IPS-11a (cell line): ENCODE measurements at regions not wholly inside any gene's neighbourhood (a gene's known extent, or its start where the extent isn't known, plus 50 kb on each side); places are given as distances from the start of the nearest gene placed in this dataset.

ENCODE experiments used
- H3K4me3 ChIP-seq: one replicate; pipeline ENCODE4 v1.5.1; 2013; ENCODE audit warnings: low read depth, low read length, control low read depth

DNA sequence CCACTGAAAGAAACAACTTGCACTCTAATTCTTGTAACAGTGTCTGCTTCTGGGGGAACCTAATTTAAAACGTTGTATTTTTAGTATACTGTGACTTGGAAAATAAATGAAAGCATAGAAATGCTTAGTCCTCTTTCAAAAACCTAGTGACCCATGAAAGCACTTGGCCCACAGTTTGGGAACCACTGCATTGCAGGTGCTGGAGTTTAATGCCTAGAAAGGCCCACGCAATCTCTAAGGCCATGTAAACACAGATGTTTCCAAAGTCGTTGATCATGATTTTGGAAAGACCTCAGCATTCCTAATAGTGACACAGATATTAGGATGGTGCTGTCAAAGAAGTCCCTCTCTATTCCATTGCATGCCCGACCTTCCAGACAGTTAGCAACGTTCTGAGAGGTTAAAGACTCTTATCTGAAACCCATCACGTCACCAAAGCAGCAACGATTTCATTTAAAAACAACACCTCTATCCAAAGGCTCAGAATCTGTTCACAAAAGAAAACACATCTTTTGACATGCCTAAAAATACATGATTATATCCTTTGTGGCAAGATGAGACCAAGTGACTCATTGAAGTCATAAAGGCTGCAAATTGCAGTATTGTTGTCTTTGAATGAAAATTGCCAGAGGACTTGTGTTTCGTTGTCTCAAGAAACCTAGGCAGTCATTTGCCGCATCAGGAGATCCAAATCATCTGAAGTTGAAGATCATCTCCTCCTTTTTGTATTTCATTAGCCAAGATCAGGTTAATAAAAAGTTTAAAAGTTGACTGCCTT, 328.0 kb upstream of the ZNF507 start:
- H3K4me3 ChIP-seq: no peak overlapping the region

DNA sequence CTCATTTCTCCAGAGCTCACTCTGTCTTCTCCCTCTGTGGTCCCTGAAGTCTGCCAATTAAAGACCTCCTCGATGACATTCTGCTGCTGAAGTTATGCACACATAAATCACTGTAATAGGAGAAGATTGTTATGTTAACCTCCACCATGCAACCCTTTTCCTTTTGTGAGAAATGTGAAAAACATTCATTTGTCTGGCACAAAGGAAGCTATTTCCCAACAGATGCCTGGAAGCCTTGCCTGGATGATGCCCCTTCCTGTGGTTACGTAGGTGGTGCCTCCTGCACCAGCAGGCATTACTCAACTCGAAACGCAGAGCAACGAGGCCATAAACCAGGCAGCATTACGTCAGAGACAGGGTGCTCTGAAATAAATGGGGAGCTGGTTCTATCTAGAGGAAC, 327.4 kb upstream of the ZNF507 start:
- no peak overlapping the region for H3K4me3 ChIP-seq

DNA sequence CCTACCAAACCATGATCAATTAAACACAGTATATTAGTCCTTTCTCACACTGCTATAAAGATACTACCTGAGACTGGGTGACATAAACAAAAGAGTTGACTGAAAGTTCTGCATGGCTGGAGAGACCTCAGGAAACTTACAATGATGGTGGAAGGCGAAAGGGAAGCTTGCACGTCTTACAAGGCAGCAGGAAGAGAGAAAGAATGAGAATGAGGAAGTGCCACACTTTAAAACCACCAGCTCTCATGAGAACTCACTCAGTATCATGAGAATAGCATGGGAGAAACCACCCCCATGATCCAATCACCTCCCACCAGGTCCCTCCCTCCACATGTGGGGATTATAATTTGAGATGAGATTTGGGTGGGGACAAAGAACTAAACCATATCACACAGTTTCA, 324.9 kb upstream of the ZNF507 start:
- no peak overlapping the region for H3K4me3 ChIP-seq

DNA sequence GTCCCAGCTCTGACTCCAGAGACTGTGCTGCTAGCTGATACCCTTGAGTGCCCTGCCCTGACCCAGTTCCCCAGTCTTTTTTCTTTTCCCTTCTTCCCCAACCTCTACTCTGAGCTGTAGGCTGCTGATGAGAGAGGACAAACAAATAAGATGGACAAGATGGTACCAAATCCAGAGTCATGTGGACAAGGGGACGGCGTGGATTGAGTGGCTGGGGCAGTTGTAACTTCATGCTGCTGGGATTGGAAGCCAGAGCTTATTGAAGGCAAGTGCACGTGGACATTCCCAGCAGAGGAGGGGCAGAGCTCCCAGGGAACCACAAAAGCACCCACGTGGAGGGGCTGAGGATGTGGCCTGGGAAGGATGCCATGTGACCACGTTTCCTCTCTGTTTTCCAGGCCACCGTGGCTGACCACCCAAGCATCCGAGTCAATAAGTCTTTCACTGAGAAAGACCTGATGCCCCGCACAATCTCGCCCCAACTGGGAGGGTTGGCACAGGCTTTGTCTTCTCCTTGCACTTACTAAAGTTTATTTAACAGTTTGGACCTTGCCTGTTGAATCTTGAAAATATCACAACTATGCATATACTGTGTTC, 323.3 kb upstream of the ZNF507 start:
- H3K4me3 ChIP-seq: no peak overlapping the region

DNA sequence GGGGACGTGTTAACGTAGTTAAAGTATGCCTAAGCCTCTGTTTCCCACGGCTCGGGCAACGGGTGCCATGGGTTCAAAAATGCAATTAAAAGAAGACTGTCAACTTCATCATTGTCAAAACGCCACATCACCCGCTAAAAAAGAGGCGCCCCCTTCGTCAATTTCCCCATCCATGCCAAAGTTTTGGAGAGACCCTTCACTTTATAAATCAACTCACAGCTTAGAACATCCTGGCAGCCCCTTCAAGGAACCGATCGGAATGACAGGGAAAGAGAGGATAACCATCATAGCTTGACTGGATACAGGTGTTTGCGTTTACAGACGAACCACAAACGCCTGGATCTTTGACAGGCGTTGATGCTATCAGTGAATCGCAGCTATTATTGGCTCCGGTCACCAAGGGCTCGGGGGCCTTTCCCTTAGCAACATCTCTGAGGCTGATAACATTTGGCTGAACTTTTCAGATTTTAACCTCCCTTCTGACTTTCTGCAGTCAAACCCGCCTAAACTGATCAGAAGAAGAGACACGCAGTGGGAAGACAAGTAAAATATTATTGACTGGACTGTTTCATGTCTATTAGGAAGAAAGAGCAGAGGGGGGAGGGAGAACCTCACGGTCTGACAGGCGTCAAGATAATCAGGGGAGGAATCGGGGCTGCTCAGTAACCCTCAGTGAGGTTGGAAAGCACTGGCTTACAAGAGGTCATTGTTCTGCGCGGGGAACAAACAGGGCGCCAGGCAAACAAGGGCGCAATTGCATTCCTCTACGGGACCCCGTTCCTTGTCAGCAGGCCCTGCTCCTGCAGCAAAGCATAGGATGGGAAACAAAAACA, 322.5 kb upstream of the ZNF507 start:
- H3K4me3 ChIP-seq: no peak overlapping the region

DNA sequence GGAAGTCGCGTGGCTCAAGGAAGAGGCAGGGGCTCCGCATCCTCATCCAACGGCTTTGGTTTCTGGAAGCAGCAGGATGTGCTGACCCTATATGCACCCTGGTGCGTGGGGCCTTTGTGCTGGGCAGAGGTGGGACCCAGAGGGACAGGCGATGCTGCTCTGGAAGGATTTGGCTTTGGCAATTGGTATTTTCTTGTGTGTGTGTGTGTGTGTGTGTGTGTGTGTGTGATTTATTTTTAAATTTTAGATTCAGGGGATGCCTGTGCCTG, 321.9 kb upstream of the ZNF507 start:
- H3K4me3 ChIP-seq: no peak overlapping the region

DNA sequence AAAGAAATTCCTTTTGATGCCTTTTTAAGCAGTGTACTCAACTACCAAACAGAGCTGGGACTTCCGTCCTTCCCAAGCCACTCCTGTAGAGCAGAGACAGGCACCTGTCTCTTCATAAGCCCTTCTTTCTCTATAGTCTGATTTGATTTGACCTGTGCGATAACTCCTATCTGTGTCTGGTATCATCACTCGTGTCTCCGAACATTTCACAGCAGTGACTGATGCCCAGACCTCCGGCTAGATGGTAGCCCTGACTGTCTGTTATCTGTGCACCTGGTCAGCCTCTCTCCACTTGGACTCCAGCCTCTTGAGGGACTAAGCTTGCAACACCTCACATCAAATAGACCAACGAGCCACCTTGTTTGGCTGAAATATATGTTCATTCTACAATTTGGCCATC, 316.2 kb upstream of the ZNF507 start:
- H3K4me3 ChIP-seq: no peak overlapping the region

DNA sequence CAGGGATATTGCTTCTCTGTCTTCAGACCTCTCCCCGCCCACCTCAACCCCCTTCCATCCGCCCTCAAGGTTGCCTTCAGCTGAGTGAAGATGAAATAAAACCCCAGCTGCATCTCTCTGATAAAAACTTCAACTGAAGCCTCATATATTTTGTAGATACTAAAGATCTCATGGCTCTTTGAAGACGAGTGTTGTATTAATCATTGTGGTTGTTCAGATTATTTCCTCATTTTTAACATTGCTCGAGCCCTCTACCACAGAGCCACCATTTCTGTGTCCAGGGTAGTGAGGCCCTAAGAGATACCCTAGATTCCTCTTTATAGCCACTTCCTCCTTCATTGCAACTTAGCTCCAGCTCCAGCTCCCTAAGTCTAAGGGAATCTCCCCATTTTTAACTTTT, 312.8 kb upstream of the ZNF507 start:
- H3K4me3 ChIP-seq: no peak overlapping the region

DNA sequence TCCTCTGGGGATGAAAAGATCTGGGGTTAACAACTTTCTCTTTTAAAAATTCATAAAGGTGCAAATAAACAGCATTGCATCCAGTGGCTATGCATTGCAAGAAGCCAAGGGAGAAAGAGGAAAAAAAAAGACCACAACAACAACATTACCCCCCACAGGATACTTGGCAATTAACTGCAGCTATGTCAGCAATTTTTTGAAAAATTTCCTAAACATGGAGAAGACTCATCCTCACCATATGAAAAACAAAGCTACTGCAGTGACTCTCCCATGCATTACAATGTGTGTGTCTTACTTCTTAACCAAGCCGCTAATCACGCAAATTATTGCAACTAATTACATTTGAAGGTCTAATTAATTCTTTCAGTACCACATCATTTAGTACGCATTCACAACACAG, 309.8 kb upstream of the ZNF507 start:
- H3K4me3 ChIP-seq: no peak overlapping the region

DNA sequence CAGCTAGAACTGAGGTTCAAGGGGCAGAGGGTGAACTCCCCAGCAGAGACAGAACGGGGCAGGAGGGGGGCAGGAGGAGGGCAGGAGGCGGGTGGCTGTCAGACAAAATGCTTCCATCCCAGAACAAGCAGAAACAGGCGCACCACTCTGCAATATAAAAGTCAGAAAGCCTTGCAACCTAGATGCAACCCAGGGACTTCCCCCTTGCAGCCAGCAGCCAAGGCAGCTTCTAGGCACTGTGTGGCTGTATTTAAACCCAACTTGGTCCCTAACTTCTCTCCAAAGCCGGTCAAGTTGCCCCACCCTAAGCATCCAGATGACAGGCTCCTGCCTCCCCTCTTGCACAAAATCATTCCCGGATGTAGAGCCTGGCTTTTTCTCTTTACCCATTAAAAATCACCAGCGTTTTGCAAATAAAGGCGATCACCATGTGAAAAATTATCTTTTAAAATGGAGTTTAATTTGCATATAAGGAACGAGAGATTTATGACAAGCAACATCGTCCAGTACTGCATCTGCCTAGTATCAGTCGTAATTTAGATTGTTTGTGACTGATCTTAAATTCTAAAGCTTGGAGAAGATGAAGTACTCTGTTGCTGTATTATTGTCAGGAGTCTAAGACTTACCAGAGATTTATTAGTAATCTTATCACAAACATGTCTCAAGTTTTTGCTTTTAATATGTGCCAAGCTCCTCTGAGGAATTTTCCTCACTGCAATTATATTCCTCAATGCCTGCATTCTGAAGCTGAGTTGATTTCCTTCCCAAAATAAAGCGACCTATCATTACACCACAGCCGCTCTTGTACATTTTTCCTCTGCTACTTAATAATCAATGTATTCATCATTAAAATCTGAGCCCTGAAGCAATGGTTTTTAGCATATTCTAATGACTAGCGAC, 307.1 kb upstream of the ZNF507 start:
- no peak overlapping the region for H3K4me3 ChIP-seq

DNA sequence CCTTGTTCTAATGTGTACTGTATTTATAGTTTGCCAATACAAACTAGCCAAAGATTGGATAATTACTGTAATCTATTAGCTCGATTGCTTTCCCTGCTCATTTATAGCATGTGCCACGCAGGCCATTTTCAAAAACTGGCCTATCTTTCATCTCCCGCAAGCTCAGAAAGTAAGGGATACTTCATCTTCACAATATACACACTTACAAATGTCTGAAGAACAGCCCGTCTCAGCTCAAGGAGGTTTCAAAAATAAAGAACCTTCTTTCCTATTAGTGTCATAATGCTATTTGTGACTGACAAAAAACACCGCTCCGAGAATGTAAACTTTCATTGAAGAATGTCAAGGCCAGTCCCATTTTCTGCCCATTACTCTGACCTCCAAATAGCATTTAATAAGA, 306.4 kb upstream of the ZNF507 start:
- H3K4me3 ChIP-seq: no peak overlapping the region

DNA sequence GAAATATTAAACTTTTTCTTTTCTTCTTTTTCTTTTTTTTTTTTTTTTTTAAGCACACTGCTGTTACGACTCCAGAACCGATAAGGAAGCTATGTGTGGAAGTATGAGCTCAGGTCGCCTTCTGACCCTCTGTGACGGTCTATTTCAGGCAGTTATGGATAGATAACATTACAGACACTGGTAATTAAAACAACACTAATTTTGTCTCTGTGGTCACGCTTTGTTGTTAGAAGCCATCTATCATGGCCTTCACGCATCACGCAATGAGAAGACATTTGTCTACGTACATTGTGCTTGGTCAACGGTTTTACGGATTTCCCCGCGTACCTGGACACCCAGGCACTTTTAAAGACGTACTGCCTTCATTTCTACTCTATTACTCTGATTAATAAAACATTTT, 306.0 kb upstream of the ZNF507 start:
- H3K4me3 ChIP-seq: no peak overlapping the region

DNA sequence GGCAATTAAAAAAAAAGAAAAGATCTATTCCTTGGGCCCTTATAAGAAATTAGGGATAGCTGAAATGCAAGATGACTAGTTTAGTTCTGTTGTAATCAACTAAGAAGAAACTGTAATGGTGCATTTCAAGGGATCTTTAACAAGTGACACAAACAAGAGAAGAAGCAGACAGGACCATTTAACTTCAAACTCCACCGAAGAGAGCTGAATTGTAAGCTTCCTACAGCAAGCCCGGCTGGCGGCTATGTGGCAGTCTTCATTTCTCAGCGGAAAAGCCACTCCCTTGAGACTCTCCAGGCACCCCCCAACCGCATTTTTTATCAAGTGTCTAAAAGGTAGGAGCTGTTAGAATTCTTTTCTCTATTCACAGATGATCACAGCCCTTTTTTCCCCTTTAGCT, 305.2 kb upstream of the ZNF507 start:
- no peak overlapping the region for H3K4me3 ChIP-seq

DNA sequence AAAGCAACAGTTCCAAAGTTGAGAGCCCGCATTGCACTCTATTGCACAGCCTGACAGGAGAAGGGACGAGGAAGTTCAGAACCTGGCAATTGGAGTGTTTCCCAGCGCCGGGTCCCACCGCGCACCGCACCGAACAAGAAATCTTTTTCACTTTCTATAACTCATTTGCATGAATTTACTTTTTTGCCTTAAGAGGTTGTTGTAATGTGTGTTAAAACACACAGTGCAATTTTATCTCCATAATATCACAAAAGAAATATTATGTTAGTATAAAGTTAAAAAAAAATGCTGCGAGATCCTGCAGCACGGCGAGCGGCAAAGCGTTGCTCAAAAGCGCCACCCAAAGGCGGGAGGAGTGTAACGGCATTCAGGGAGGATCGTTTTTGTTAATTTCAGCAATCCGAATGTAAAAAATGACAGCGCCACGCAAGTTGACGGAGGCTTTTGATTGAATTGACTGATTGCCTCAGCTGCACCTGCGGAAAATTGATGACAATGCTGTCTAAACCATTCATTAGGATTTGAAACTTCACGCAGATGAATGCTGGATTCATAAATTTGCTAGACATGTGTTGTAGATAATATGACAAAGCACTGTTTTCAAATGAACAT, 303.6 kb upstream of the ZNF507 start:
- peak overlapping the region; percentile 34 for H3K4me3 ChIP-seq

DNA sequence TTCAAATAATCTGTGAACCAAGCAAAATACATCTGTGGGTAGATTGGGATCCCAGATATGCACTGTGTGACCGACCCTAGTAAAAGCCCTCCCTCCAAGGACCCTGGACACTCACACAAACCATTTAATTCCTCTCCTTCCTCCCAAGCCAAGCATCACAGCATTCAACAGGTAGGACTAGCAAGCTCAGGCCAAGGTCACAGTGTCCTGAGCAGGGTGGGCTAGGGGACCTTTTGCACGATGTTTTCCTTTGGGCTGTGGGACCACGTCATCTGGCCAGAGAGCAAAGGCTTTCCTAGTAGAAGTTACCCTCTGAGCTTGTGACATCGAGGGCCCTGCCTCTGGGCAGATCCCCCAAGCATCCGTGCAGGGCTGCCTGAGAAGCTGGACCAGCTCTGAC, 297.6 kb upstream of the ZNF507 start:
- no peak overlapping the region for H3K4me3 ChIP-seq

DNA sequence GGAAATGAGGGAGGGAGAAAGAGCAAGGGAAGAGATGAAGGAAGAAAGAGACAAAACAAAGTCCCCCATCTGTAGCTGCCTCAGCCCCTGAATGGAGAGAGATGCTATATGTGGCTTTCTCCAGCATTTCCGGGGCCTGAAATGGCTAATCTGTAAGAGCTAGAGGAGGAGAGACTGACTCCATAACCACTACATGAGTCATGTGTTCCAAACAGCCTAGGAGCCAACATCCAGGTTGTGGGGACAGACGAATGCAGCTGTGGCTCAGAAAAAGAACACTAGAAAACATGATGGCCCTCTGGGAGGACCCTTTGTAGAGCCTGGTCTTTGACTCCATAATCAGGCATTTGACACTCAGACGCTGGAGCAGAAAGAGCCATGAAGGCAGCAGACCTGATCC, 292.0 kb upstream of the ZNF507 start:
- no peak overlapping the region for H3K4me3 ChIP-seq

DNA sequence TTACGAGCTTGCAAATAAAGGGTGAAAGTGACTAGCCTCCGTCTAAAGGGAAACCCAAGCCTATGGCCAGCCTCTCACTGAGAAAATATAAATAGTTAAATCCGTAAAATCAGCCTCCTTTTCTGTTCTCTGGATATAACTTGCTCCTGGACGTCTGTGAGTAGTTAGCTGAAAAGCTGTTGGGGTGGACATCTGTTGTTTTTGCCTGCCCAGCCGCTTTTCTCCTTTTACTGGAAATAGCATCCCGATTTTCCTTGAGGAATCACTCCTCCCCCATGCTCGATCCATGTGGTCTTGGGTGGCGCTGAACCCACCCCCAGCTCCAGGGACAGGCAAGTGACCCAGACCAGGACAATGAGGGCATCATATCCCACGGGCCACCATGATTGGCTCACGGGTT, 291.5 kb upstream of the ZNF507 start:
- no peak overlapping the region for H3K4me3 ChIP-seq

DNA sequence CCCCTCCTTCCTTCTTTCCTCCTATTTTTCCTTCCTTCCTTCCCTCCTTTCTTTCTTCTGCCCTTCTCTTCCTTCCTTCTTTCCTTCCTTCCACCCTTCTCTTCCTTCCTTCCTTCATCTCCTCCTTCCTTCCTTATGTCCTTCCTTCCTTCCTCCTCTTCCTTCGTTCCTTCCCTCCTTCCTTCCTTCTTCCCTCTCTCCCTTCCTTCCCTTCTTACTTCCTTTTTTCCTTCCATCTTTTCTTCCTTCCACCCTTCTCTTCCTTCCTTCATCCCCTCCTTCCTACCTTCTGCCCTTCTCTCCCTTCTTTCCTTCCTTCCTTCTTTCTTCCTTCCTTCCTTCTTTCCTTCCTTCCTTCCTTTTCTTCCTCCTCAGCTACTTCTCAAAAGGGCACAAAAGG, 287.3 kb upstream of the ZNF507 start:
- no peak overlapping the region for H3K4me3 ChIP-seq

DNA sequence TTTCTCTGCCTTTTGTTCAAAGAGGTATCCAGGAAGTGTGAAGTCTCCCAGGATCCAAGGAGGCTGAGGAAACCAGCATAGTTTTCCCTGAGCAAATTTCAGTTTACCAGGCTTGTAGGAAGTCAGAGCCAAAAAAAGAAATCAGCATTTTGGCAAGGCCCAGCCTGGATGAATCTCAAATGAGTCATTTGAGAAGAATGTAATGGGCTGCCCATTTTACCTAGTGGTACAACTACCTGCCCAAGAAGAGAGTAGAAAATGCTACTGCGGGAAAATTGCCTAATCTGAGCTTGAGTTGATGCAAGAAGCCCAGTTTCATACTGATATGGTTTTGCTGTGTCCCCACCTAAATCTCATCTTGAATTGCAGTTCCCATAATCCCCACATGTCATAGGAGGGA, 284.1 kb upstream of the ZNF507 start:
- no peak overlapping the region for H3K4me3 ChIP-seq

DNA sequence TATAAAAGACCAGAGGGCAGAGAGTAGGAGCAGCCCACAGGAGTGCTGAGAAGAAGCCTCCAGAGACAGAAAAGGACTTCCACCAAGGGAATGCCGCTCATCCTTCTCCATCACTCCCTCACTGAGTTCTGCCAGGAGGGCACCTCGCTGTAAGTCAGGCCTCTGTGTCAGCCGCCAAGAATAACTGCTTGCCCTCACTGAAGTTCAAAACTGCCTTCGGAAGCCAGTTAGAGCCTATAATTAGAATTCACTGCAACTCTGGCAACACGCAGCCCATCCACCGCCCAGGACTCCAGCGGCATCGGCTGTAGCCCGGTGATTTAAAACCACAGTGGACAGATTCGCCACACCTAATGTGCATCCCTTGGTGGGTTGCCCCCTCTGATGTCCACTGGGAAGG, 281.8 kb upstream of the ZNF507 start:
- H3K4me3 ChIP-seq: no peak overlapping the region

DNA sequence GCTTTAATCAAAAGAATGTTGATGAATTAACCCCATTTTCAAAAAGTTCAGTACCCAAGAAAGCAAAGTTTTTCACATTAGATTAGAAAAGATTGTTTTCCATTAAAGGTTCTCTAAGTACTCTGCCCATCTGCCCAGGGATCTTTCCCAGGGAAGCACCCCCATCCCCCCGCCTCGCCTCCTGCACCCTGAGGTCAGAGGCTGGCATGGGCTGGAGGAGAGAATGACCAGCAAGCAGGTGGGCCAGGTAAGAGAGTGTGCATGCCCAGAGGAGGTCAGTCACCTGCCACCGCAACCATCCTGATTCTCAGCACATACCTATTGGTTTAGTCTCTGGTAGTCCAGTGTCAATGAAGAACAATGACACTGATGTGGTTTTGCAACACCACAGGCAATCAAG, 279.4 kb upstream of the ZNF507 start:
- H3K4me3 ChIP-seq: no peak overlapping the region
